SK-N-SH (cell line): ENCODE measurements at regions not wholly inside any gene's neighbourhood (a gene's known extent, or its start where the extent isn't known, plus 50 kb on each side); places are given as distances from the start of the nearest gene placed in this dataset.

ENCODE experiments used
- CTCF ChIA-PET: fragments of 300-600, 350-600 bp; formaldehyde crosslinking; extraction: SDS; loops from one replicate; lab custom pipeline; 2021; lab: Yijun Ruan, JAX
- POLR2A ChIA-PET: fragments of 350-600 bp; sonication (Branson Sonifier 250); formaldehyde crosslinking; extraction: SDS; loops from one replicate; lab custom pipeline; 2020; ENCODE audit warnings: antibody characterized with exemption, inconsistent platforms; lab: Yijun Ruan, JAX
- DNase-seq: peaks from one replicate; pipeline ENCODE4 v3.0.0; 2012
- H2AFZ ChIP-seq: fragments of 200-600 bp; sonication (generic); 2 replicates; pipeline ENCODE4 v1.8.1; 2016; ENCODE audit warnings: antibody characterized with exemption, mild to moderate bottlenecking, low read depth
- H3F3A ChIP-seq: fragments of 200-600 bp; sonication (generic); replicated peaks from 2 replicates; pipeline ENCODE3; 2016; ENCODE audit warnings: antibody characterized with exemption, mild to moderate bottlenecking; ENCODE audit not compliant: insufficient read depth
- H3K27ac ChIP-seq, 2 experiments: fragments of 200-500 bp in 1 of 2; fragments of 200-600 bp in 1 of 2; sonication (Bioruptor generic) in 1 of 2; sonication (generic), shearing (Covaris generic) in 1 of 2; 2 replicates each; pipeline versions ENCODE4 v1.5.1 to v1.6.1; 2014 to 2016; ENCODE audit warnings: low read depth in 2 of 2, inconsistent platforms in 1 of 2, low read length in 1 of 2, mild to moderate bottlenecking in 1 of 2, mixed read lengths in 1 of 2
- H3K27me3 ChIP-seq: fragments of 200-600 bp; sonication (generic), shearing (Covaris generic); 2 replicates; pipeline ENCODE4 v1.6.1; 2016; ENCODE audit warnings: mixed run types; ENCODE audit not compliant: insufficient read depth
- H3K36me3 ChIP-seq, 2 experiments: fragments of 200-500 bp in 1 of 2; fragments of 200-600 bp in 1 of 2; sonication (Bioruptor generic) in 1 of 2; sonication (generic) in 1 of 2; replicated peaks in 1 of 2; 2 replicates each; pipeline versions ENCODE3 to v1.5.1; 2014 to 2016; ENCODE audit warnings: low read length in 1 of 2, mild to moderate bottlenecking in 1 of 2; ENCODE audit not compliant: insufficient read depth in 2 of 2, control insufficient read depth in 1 of 2
- H3K4me1 ChIP-seq, 2 experiments: fragments of 200-500 bp in 1 of 2; fragments of 200-600 bp in 1 of 2; sonication (Bioruptor generic) in 1 of 2; sonication (generic), shearing (Covaris generic) in 1 of 2; 2 replicates each; pipeline versions ENCODE4 v1.5.1 to v1.6.1; 2014 to 2016; ENCODE audit warnings: low read depth in 1 of 2, low read length in 1 of 2, mixed run types in 1 of 2; ENCODE audit not compliant: insufficient read depth in 2 of 2, control insufficient read depth in 1 of 2
- H3K4me2 ChIP-seq: fragments of 200-600 bp; sonication (generic), shearing (Covaris generic); 2 replicates; pipeline ENCODE4 v1.6.1; 2017; ENCODE audit warnings: mixed run types
- H3K4me3 ChIP-seq, 2 experiments: fragments of 200-500 bp in 1 of 2; fragments of 200-600 bp in 1 of 2; sonication (Bioruptor generic) in 1 of 2; sonication (generic), shearing (Covaris generic) in 1 of 2; 2 replicates each; pipeline versions ENCODE4 v1.5.1 to v1.8.1; 2014 to 2016; ENCODE audit warnings: low read depth in 2 of 2, inconsistent platforms in 1 of 2, low read length in 1 of 2, mild to moderate bottlenecking in 1 of 2, mixed read lengths in 1 of 2, moderate library complexity in 1 of 2
- H3K79me2 ChIP-seq: fragments of 200-600 bp; sonication (generic); 2 replicates; pipeline ENCODE4 v1.8.1; 2017; ENCODE audit warnings: mild to moderate bottlenecking; ENCODE audit not compliant: insufficient read depth
- H3K9ac ChIP-seq: fragments of 200-600 bp; sonication (generic); 2 replicates; pipeline ENCODE4 v1.6.1; 2017; ENCODE audit warnings: mixed run types
- H3K9me2 ChIP-seq: fragments of 200-600 bp; sonication (generic); 2 replicates; pipeline ENCODE4 v1.6.1; 2017; ENCODE audit warnings: mixed run types
- H3K9me3 ChIP-seq: fragments of 200-600 bp; sonication (generic); 2 replicates; pipeline ENCODE4 v1.6.1; 2017; ENCODE audit warnings: mixed run types, mild to moderate bottlenecking, moderate library complexity
- H4K20me1 ChIP-seq: fragments of 200-600 bp; sonication (generic); 2 replicates; pipeline ENCODE4 v1.6.1; 2017; ENCODE audit warnings: mild to moderate bottlenecking, mixed run types; ENCODE audit not compliant: insufficient read depth
- FOSL2 ChIP-seq: IDR thresholded peaks from 2 replicates; pipeline ENCODE4 v1.4.0; 2012; ENCODE audit warnings: low read depth, mild to moderate bottlenecking, moderate library complexity, borderline replicate concordance
- FOXM1 ChIP-seq: IDR thresholded peaks from 2 replicates; pipeline ENCODE4 v1.4.0; 2012; ENCODE audit warnings: low read depth, mild to moderate bottlenecking
- NRF1 ChIP-seq: IDR thresholded peaks from 2 replicates; pipeline ENCODE4 v1.6.1; 2012; ENCODE audit warnings: low read depth, mild to moderate bottlenecking, low read length
- POLR2AphosphoS5 ChIP-seq: IDR thresholded peaks from 2 replicates; pipeline ENCODE4 v1.6.1; 2012; ENCODE audit warnings: low read depth, low read length
- RCOR1 ChIP-seq: fragments of 150-350 bp; IDR thresholded peaks from 2 replicates; pipeline ENCODE4 v1.6.1; 2017; ENCODE audit warnings: antibody characterized with exemption, low read length
- TAF1 ChIP-seq: IDR thresholded peaks from 2 replicates; pipeline ENCODE4 v1.6.1; 2012; ENCODE audit warnings: low read depth, mild to moderate bottlenecking, low read length, moderate library complexity, borderline replicate concordance
- USF1 ChIP-seq: IDR thresholded peaks from 2 replicates; pipeline ENCODE4 v1.4.0; 2012; ENCODE audit warnings: low read depth, borderline replicate concordance
- YY1 ChIP-seq: IDR thresholded peaks from 2 replicates; pipeline ENCODE4 v1.4.0; 2012; ENCODE audit warnings: low read depth, mild to moderate bottlenecking
- WGBS: methylation state at CpG from one replicate; pipeline ENCODE4 v1.1.6; 2017; ENCODE audit warnings: low lambda C conversion rate; 5-methylcytosine and 5-hydroxymethylcytosine counted together
- TF ChIP-seq, protein P1 (sequence below): IDR thresholded peaks from 2 replicates; pipeline ENCODE4 v1.4.0; 2012; ENCODE audit warnings: low read depth

DNA sequence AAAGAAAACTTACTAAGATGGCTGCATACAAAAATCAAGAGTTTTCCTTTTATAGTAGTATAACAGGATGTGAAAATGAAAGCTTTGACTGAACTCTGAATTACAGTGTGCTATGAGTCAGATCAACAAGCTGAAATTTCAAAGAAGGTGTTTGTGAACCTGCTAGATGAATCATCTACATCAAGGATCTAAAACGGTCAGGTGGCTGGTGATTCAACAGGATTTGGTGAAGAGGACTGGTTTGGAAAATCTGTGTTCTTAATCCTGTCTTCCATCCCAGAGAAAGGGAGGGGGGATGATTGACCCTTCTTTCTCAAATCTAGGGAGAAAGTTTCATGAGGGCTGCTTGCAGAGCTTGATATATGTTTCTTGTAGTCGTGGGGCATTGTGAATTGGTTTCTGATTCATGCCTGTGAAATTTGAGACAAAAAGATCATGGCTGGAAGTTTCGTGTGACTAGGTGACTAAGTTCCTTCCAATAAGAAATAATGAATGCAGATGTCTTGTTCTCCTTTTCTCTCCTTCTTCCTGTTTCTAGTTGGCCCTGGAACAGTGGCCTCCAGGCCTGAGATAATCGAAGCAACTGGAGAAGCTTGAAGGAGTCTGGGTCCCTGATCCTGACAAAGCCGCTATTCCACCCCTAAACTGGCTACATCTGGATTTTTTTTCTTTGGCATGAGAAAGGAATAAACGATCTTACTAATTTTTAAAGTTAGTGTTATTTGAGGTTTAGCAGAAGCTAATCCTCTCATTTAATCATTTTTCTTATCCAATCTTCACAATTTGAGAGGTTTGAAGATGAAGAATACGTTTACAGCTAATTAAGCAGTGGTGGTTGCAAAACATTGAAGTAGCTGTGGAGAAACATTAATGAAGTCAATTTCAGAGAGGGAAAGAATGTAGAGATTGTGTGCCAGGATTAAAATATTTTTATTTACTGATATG, 67.2 kb downstream of the MRPS30 start:
- ChIA-PET CTCF (no interaction called here), POLR2A (no interaction called here)
- 0 out of 2 replicates have a peak overlapping the region, but pooled peaks have one; percentile 12 for H2AFZ ChIP-seq
- no peak for DNase-seq
- no peaks in the 10 kb centered on the region for H3K4me1 ChIP-seq
- no peaks in the 10 kb centered on the region for H3K79me2 ChIP-seq
- H3K9ac ChIP-seq: no peak overlapping the region
- H3K27ac ChIP-seq: no peak overlapping the region
- no peak for TF ChIP-seq POLR2AphosphoS5
- TF ChIP-seq FOSL2: 0 out of 2 replicates have a peak, but pooled peaks have one; percentile 35
- H3K36me3 ChIP-seq: no peaks in the 10 kb centered on the region
- H3F3A ChIP-seq: no peaks in the 10 kb centered on the region
- H3K9me3 ChIP-seq: no peaks in the 10 kb centered on the region
- peak overlapping the region; percentile 25; the same call in 1 of the 2 replicates for H3K4me2 ChIP-seq
- 7% methylated on average over 7 of the region's 7 CpGs for WGBS
- H3K9me2 ChIP-seq: no peaks in the 10 kb centered on the region
- no peaks in the 10 kb centered on the region for H3K27me3 ChIP-seq
- no peak overlapping the region for H3K4me3 ChIP-seq
- no peaks in the 10 kb centered on the region for H4K20me1 ChIP-seq

GRCh38 chr5:44881266-44881665, 72.5 kb downstream of the MRPS30 start:
- Histone ChIP-seq H3K27me3 (no peaks in the 10 kb centered on the region), H3K27ac (no peak overlapping the region), H3K79me2 (no peaks in the 10 kb centered on the region), H3K4me2 (no peak overlapping the region), H4K20me1 (no peaks in the 10 kb centered on the region), H3K9me3 (no peaks in the 10 kb centered on the region)
- POLR2A ChIA-PET: no interaction called here
- CTCF ChIA-PET: no interaction called here
- WGBS: 7% methylated on average over 5 of the region's 5 CpGs
- DNase-seq: no peak
- TF ChIP-seq, protein P1, sequence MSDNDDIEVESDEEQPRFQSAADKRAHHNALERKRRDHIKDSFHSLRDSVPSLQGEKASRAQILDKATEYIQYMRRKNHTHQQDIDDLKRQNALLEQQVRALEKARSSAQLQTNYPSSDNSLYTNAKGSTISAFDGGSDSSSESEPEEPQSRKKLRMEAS: no peak
- TF ChIP-seq TAF1: no peak
- no peak for TF ChIP-seq YY1
- no peak for TF ChIP-seq RCOR1
- TF ChIP-seq USF1: no peak
- TF ChIP-seq, all 33 proteins: peak for 0
- Histone ChIP-seq H2AFZ (no peak overlapping the region), H3K4me1 (no peaks in the 10 kb centered on the region), H3K36me3 (no peaks in the 10 kb centered on the region), H3F3A (no peaks in the 10 kb centered on the region), H3K9me2 (no peaks in the 10 kb centered on the region), H3K9ac (no peak overlapping the region), H3K4me3 (no peak overlapping the region; a peak in 1 of 4 replicates)

GRCh38 chr5:44884036-44884435, 75.3 kb downstream of the MRPS30 start:
- Histone ChIP-seq H3K27ac (no peak overlapping the region), H2AFZ (no peak overlapping the region), H3K9me3 (no peaks in the 10 kb centered on the region), H3F3A (no peaks in the 10 kb centered on the region), H3K36me3 (no peaks in the 10 kb centered on the region), H3K4me1 (no peaks in the 10 kb centered on the region), H3K9me2 (no peaks in the 10 kb centered on the region), H3K4me3 (no peak overlapping the region), H3K79me2 (no peaks in the 10 kb centered on the region), H3K9ac (no peak overlapping the region), H3K27me3 (no peaks in the 10 kb centered on the region), H4K20me1 (no peaks in the 10 kb centered on the region), H3K4me2 (no peak overlapping the region)
- DNase-seq: no peak
- 21% methylated on average over 12 of the region's 26 CpGs for WGBS
- CTCF ChIA-PET: no interaction called here
- TF ChIP-seq YY1 (no peak), NRF1 (no peak), FOXM1 (no peak)
- POLR2A ChIA-PET: no interaction called here
